ENCODE measurements at regions not wholly inside any gene's neighbourhood (a gene's known extent, or its start where the extent isn't known, plus 50 kb on each side); places are given as distances from the start of the nearest gene placed in this dataset.

DNA sequence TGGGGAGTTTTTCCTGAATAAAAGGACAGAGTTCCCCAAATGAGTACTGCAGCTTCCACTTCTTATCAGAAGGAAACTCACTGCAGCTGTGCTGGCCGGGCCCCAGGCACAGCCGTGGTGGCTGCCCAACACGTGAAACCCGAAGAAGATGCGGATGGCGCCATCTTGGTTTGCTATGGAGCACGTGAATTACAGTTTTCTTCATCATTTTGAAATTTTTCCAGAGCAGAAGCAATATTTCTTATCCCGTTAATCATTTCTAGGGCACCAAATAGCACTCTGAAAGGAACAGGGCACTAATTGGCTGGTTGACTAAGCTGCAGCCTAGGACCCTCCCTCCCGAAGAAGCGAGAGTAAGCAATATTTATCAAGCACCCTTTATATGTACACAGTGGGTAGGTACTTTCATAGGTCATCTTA lies 63.2 kb upstream of the EPS8L3 start:
- DNase-seq (ENCODE audit: low spot score): no peak

GRCh38 chr1:109826446-109826845 lies 62.7 kb upstream of the EPS8L3 start:
- DNase-seq (ENCODE audit: low spot score): no peak

DNA sequence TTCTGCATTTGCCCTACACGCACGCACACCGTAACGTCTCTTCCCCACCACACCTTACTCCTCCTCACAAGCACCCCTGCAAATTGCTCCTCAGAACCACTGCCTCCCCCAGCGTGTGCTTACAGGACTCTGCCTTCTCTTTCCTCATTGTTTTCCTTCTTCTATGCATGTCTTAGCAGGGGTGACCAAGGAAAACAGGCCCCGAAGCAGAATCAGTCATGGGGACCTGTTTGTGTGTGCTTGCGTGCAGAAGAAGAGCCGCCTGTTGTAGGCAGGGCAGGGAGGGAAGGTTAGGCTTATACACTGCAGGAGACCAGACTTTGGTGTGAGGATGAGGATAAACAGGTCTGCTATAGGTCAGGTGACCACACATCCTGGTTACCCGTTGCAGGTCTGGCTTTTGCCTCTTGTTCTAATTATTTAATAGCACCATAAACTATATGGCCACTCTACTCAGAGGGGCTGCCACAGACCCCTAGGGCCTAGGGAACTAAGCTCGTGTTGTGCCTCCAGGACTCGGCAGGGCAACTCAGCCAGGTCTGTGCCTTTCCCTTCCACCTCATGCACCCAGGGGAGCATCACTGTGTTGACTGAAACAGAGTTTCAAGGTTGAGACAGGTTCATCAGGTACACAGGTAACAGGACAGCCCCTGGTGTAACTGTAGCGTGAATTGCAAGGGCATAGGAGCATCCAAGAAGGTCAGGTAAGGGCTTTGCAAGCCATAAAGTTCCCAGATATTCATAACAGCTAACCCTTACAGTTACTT lies 60.8 kb upstream of the EPS8L3 start:
- no peak for DNase-seq (ENCODE audit: low spot score)

DNA sequence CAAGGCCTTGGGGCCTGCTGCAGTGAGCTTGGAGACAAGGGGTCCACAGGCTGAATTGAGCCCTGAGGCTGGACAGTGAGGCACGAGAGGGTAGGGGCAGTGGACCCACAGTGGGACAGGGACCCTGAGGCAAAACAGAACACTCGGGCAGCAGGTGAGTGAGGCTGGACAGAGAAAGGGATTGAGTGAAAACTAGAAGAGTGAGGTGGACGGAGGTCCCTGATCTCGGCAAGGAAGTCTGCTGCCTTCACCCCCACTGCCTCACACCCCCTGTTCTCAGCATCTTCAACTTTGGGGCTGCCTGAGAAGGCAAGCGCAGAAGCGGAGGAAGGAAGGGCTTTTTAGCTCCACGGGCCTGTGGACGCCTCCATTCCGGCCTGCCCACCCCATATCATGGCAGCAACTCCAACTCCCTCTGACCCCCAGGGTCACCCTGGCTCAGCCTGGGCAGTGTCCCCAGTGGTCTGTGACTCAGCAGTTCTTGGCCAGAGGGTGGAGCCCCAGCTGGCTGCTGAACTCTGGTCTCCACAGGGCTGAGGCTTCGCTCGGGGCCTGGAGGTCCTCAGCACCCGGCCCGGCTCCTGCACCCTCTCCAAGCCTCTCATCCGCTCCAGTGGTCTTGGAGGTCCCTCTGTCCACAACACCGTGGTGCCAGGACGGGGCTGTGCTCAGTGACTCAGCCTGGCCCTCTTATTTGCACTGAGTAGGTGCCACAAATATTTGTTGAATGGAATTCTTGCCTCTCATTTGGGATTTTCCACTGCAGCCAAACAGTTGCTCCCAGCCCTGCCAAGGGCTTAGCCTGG lies 60.0 kb upstream of the EPS8L3 start:
- peak; percentile 32 for DNase-seq (ENCODE audit: low spot score)

GRCh38 chr1:109822749-109823542 lies 59.2 kb upstream of the EPS8L3 start:
- no peak for DNase-seq (ENCODE audit: low spot score)

DNA sequence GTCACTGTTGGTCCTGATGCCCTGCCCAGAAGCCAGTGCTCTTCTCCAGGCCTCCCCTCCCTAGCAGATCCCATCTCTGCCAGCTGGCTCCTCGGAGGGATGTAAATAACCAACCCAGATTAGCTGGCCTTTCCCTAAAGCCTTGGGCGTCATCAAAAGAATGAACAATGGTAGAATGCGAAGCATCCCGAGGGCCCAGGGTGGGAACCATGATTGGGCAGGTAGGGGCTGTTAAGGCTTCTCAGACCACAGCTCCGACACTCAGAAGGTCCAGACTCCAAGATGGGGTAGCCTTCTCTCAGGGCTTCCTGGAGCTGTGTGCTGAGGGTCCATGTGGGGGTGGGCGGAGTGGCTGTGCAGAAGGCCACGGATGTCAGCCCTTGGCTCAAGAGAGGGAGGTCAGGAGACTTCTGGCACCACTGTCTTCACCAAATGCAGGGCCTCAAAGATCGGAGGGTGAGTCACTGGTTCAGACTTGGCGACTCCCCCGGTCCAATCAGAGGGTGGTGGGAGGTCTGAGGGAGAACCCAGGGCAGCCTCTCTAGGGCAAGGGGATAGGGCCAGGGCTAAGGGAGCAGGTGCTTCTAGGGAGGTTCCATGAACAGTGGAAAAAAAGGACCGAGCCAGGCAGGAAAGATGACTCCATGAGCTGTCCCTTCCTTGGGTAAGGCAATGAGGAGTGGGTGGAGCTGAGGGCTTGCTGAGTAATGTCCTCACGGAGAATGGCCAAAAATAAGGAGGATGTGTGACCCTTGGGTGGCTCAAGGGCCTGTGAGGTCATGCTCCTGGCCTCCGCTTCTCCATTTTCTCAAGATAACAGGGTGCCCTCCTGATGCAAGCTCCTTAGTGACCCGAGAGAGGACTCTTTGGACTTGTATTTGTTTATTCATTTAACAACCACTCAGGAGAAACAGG lies 58.4 kb upstream of the EPS8L3 start:
- DNase-seq (ENCODE audit: low spot score): no peak

DNA sequence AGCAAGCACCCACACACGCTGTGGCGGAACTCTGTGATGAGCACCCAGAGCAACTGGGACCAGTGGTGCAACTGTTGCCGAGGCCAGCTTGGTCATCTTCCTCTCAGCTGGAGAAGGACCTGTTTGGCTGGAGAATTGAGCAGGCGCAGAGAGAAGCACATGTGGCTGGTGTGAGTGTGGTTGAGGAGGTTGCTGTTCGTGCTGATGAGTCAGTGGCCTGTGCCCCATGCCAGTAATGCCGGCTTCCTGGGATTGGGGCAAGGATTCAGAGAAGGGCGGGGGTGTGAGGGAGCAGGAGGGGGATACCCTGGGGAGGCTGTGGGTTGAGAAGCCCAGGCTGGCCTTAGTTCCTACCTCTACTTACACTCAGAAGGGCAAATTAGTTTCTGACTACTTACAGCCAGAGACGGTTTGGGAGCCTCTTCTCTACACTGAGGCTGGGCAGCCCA lies 57.5 kb upstream of the EPS8L3 start:
- DNase-seq (ENCODE audit: low spot score): peak; percentile 92

DNA sequence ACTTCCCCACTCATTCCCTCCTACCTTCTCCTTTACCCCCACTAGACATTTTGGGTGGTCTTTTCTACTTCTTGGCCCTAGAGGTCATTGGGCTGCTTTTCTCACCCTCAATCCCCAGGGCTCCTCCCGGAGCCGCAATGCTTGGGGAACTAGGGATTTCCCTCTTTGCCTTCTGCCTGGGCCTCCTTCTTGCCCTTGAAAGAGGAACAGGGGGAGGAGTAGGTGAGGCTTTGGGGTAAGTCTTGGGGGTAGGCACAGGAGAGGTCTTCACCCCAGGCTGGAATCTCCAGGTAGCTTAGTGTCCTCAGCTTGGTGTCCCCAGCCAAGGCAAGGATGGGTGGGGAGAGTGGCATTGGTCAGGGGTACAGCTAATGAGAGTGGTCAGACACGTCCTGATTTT lies 56.2 kb upstream of the EPS8L3 start:
- DNase-seq (ENCODE audit: low spot score): no peak

DNA sequence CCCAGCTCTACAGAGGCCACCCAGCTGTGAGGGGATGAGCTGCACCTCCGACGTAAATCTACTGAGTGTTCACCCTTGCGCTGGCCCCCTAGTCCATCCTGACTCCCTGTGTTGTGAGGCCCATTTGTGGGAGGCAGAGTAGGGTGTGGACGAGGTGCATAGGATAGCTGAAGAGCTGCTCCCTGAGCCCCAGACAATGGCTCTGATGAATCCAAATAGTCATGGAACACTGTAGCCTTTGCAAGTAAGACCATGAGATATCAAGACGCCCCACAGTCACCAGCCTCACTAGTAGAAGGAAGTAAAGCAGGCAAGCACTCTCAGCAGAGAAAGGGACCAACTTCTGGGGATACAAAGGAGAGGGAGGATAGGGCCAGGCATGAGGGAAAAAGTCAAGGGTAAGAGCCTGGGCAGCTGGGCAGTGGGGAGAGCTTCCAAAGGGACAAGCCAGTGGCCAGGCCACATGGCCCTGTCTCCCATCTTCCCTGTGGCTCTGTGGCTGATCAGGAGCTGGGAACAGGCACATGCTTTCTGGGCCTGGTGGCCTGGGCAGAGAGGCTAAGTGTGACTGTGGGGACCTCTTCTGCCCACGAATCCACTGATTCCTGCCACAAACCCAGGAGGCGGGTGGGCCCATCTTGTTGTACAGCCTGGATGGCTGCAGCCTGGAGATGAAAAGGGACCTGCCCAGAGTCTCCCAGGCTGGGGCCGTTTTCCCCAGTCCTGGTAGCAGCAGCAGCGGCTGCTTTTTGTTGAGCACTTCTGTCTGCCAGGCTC lies 55.5 kb upstream of the EPS8L3 start:
- DNase-seq (ENCODE audit: low spot score): no peak

DNA sequence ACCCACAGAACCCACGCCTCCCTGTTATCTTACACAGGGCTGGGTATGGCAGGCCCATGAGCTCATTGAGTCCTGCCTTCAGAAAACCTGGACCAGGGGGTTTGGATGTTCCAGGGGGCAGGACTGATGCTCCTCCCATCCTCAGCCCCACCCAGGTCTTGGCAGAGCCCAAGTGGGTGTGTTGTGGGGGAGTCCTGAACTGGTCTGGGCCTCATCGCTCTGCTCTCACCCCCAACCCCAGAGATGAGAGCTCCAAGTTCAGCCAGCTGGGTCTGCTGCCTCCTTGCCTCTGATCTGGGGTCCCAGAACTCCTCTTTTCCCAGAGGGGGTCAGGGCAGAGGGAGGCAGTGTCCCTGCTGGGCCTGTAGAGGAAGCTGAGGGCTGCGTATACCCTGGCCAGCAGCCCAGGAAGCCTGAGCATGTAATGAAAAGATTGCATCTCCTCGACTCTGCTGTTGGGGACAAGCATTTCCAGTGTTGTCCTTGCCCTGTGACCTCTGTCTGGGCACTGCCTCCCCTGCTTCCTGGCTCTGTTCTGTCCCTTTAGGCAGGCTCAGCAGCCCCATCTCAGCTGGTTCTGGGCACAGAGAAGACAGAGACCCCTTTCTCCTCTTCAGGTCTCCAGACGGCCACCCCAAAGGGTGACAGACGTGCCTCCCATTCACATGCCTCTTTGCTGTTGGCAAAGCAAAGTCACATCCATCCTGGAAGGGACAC lies 54.7 kb upstream of the EPS8L3 start:
- DNase-seq (ENCODE audit: low spot score): no peak

- DNase-seq (ENCODE audit: low spot score): no peak
Observed at GRCh38 chr1:109817881-109818270, 54.2 kb upstream of the EPS8L3 start.

- DNase-seq (ENCODE audit: low spot score): no peak
Observed at GRCh38 chr1:109816975-109817535, 53.3 kb upstream of the EPS8L3 start.

DNA sequence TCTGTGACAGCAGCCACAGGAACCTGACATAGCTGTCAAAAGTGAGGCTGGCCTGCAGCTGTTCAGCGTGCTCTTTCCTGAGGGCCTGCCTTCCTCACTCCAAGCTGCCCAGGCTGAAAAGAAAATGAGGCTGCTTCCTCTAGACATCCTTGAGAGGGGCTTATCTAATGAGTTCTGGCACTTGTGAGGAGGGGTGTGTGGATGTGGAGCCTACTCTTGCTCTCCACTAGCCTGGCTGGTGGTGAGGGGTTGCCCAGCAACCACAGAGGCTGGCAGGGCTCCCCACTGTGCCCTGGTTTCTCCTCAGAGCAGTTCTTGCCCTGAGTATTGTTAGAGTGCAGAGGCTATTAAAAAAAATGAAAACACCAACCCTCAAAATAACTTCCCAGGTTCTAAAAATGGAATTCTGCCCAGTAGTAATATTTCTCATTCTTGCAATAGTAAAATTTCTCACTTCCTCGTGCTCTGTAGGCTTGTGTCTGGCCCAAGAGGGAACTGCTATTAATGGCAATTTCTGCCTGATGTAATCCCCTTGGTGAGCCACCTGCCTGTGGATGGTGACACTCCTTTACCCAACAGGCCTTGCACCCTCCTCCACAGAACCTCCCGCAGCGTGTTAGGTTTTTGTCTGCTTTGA lies 52.6 kb upstream of the EPS8L3 start:
- no peak for DNase-seq (ENCODE audit: low spot score)

DNA sequence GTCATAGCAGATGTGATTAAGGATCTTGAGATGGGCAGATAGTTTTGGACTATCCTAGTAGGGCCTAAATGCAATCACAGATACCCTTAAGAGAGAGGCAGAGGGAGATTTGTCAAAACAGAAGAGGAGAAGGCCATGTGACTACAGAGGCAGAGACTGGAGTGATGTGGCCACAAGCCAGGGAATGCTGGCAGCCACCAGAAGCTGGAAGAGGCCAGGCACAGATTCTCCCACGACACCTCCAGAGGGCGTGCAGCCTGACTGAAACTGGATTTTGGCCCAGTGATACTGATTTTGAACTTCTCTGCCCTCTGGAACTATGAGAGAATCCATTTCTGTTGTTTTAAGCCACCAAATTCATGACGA lies 52.1 kb upstream of the EPS8L3 start:
- no peak for DNase-seq (ENCODE audit: low spot score)

DNA sequence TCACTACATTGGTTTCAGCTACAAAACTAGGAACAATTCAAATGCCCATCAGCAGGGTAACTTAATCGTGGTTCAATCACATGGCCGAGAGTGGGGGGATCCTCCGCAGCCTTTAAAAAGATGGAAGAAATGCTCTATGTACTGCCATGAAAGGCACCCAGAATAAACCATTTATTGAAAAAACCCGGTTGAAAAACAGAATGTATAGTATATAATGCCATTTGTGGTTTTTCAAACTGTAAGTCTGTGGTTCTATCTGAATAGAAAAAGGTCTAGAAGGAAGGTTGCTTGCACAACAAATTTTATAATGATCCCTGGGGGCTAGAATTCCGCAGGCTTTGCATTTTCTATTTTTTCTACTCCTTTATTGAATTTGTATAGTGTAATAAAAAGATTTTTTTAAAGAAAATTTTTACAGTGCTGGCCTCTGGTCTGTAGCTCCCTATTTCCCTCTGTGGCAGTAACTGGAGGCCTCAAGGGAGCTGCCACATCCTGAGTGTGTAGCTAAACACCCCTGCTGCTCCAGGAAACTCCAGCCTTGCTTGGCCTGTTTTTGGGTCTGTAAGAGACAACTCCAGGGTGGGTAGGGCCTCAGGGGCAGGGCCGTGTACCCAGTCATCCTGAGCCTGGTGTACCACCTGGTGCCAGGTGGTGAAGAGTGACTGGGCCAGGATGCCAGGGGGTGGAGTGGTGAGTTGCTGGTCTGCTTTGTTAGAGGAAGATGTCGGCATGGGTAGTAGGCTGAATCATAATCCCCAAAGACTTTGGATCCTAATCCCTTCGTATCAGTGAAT lies 51.5 kb upstream of the EPS8L3 start:
- no peak for DNase-seq (ENCODE audit: low spot score)

DNA sequence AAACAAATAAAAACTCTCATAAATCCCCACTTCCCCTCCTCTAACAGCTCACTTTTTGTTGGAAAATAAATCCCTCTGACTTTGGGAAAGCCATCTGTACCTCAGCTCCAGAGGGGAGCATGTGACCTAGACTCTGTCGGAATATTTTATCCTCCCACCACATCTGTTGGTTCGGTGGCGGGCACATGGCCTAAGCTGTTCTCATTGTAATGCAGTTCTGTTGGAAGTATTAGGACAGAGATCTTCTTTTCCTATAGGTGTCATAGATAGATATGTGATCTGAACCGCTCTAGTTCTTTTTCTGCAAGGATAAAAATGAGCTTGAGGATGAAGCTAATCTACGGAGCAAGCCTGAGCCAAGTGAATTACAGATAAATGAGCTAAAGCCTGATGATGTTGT lies 50.5 kb upstream of the EPS8L3 start:
- DNase-seq (ENCODE audit: low spot score): no peak

Data from H4 (cell line).